GM21737 (cell line): ENCODE measurements at regions not wholly inside any gene's neighbourhood (a gene's known extent, or its start where the extent isn't known, plus 50 kb on each side); places are given as distances from the start of the nearest gene placed in this dataset.
"Not testable (repeated sequence)": the region's sequence is repeated elsewhere in the genome, so short reads cannot be mapped to it uniquely, and the experiment has no call there.

Source experiments
- ATAC-seq: cut with Tn5 transposase; IDR thresholded peaks from one replicate; pipeline ENCODE4 v1.9.1; 2021; ENCODE audit warnings: mild to moderate bottlenecking, moderate library complexity; ENCODE audit not compliant: unreplicated experiment

- ATAC-seq, result no peak
Observed at GRCh38 chr1:195851804-195852203, 756.4 kb downstream of the KCNT2 start.

- no peak for ATAC-seq
Observed at GRCh38 chr1:195851016-195851601, 757.1 kb downstream of the KCNT2 start.

- no peak for ATAC-seq
Observed at GRCh38 chr1:195849180-195849579, 759.1 kb downstream of the KCNT2 start.

GRCh38 chr1:195847957-195848875 is 760.0 kb downstream of the KCNT2 start:
- ATAC-seq, result not testable (repeated sequence)

GRCh38 chr1:195831789-195832188 is 776.5 kb downstream of the KCNT2 start:
- no peak for ATAC-seq

- ATAC-seq, result no peak
Observed at GRCh38 chr1:195828325-195828724, 779.9 kb downstream of the KCNT2 start.

GRCh38 chr1:195820925-195821324 is 787.3 kb downstream of the KCNT2 start:
- no peak for ATAC-seq

- ATAC-seq, result no peak
Observed at GRCh38 chr1:195806060-195806459, 802.2 kb downstream of the KCNT2 start.

GRCh38 chr1:195804547-195804946 is 803.7 kb downstream of the KCNT2 start:
- no peak for ATAC-seq

GRCh38 chr1:195799016-195799415 is 809.2 kb downstream of the KCNT2 start:
- ATAC-seq, result no peak

- ATAC-seq, result no peak
Observed at GRCh38 chr1:195794225-195794624, 814.0 kb downstream of the KCNT2 start.

- ATAC-seq, result no peak
Observed at GRCh38 chr1:195791796-195792195, 816.4 kb downstream of the KCNT2 start.

GRCh38 chr1:195790514-195791168 is 817.6 kb downstream of the KCNT2 start:
- ATAC-seq, result no peak

- ATAC-seq, result no peak
Observed at GRCh38 chr1:195789321-195789720, 818.9 kb downstream of the KCNT2 start.

- ATAC-seq, result no peak
Observed at GRCh38 chr1:195788721-195789120, 819.5 kb downstream of the KCNT2 start.

GRCh38 chr1:195785830-195786229 is 822.4 kb downstream of the KCNT2 start:
- ATAC-seq, result no peak

- no peak for ATAC-seq
Observed at GRCh38 chr1:195773931-195774330, 834.3 kb downstream of the KCNT2 start.

GRCh38 chr1:195769461-195769860 is 838.8 kb downstream of the KCNT2 start:
- ATAC-seq, result no peak

- no peak for ATAC-seq
Observed at GRCh38 chr1:195768936-195769335, 839.3 kb downstream of the KCNT2 start.

GRCh38 chr1:195768377-195768776 is 839.9 kb downstream of the KCNT2 start:
- no peak for ATAC-seq

- no peak for ATAC-seq
Observed at GRCh38 chr1:195766709-195767108, 841.5 kb downstream of the KCNT2 start.

- no peak for ATAC-seq
Observed at GRCh38 chr1:195765099-195765498, 843.1 kb downstream of the KCNT2 start.
